ENCODE measurements at regions not wholly inside any gene's neighbourhood (a gene's known extent, or its start where the extent isn't known, plus 50 kb on each side); places are given as distances from the start of the nearest gene placed in this dataset.

GRCh38 chr1:30539884-30540283 is 183.5 kb downstream of the MATN1 start:
- TF ChIP-seq CTCF (IDR thresholded peaks at IDR 0.05) (no peak), POLR2A (IDR thresholded peaks at IDR 0.05) (no peak)

All from upper lobe of left lung (tissue), 4 donors.